WTC11 (cell line): ENCODE measurements at regions not wholly inside any gene's neighbourhood (a gene's known extent, or its start where the extent isn't known, plus 50 kb on each side); places are given as distances from the start of the nearest gene placed in this dataset.
A peak's percentile ranks its signal among the peaks of the same experiment; 100 is the strongest.

Experiments
- ATAC-seq: fragments of 200-7000 bp; cut with Tn5 transposase; 2 replicates; pipeline ENCODE4 v1.10.0; 2021; ENCODE audit warnings: mild to moderate bottlenecking, moderate library complexity
- CTCF ChIA-PET: fragments of 300-600 bp; sonication (Branson Sonifier 250); formaldehyde crosslinking; loops from one replicate; lab custom pipeline; 2021; ENCODE audit warnings: antibody characterized with exemption; lab: Charles Lee
- POLR2A ChIA-PET: fragments of 350-600 bp; sonication (Branson Sonifier 250); formaldehyde crosslinking; loops from one replicate; lab custom pipeline; 2021; ENCODE audit warnings: antibody characterized with exemption; lab: Charles Lee
- DNase-seq: peaks from one replicate; pipeline ENCODE4 v3.0.0; 2021; ENCODE audit warnings: low spot score
- H3K27ac Mint-ChIP-seq: 2 replicates; pipeline ENCODE4 v1.8.0; 2021; ENCODE audit warnings: mixed read lengths
- H3K27me3 Mint-ChIP-seq: 2 replicates; pipeline ENCODE4 v1.8.0; 2021; ENCODE audit warnings: low read depth, mild to moderate bottlenecking, moderate library complexity, mixed read lengths
- H3K36me3 Mint-ChIP-seq: 2 replicates; pipeline ENCODE4 v1.8.0; 2021; ENCODE audit warnings: mixed read lengths
- H3K4me1 Mint-ChIP-seq: 2 replicates; pipeline ENCODE4 v1.8.0; 2022; ENCODE audit warnings: mixed read lengths
- H3K4me3 Mint-ChIP-seq: 2 replicates; pipeline ENCODE4 v1.8.0; 2021; ENCODE audit warnings: mild to moderate bottlenecking, moderate library complexity, mixed read lengths
- H3K9me3 Mint-ChIP-seq: 2 replicates; pipeline ENCODE4 v1.8.0; 2021; ENCODE audit warnings: mixed read lengths
- ATF3 ChIP-seq: sonication (generic); formaldehyde crosslinking; conservative IDR thresholded peaks from 2 replicates; pipeline ENCODE4 v1.8.1; 2022; ENCODE audit warnings: mild to moderate bottlenecking, missing genetic modification reagents
- ATF6 ChIP-seq: sonication (generic); formaldehyde crosslinking; IDR thresholded peaks from 2 replicates; pipeline ENCODE4 v1.8.1; 2023; ENCODE audit warnings: mild to moderate bottlenecking, missing genetic modification reagents
- E2F1 ChIP-seq: sonication (generic); formaldehyde crosslinking; IDR thresholded peaks from 2 replicates; pipeline ENCODE4 v1.8.0; 2022; ENCODE audit warnings: mild to moderate bottlenecking, missing genetic modification reagents
- ERG ChIP-seq: fragments of 250-450 bp; sonication (Bioruptor Pico); IDR thresholded peaks from 2 replicates; pipeline ENCODE4 v1.8.0; 2021; ENCODE audit warnings: mild to moderate bottlenecking
- ESRRA ChIP-seq: sonication (generic); formaldehyde crosslinking; IDR thresholded peaks from 2 replicates; pipeline ENCODE4 v1.8.1; 2022; ENCODE audit warnings: mild to moderate bottlenecking, missing genetic modification reagents, borderline replicate concordance
- IRF1 ChIP-seq: sonication (generic); formaldehyde crosslinking; IDR thresholded peaks from 2 replicates; pipeline ENCODE4 v1.8.0; 2023; ENCODE audit warnings: missing genetic modification reagents
- KAT7 ChIP-seq: sonication (generic); formaldehyde crosslinking; IDR thresholded peaks from 2 replicates; pipeline ENCODE4 v1.8.1; 2023; ENCODE audit warnings: missing genetic modification reagents, mild to moderate bottlenecking, borderline replicate concordance
- NR2C2 ChIP-seq: sonication (generic); formaldehyde crosslinking; IDR thresholded peaks from 2 replicates; pipeline ENCODE4 v1.8.0; 2022; ENCODE audit warnings: mild to moderate bottlenecking, missing genetic modification reagents
- RELA ChIP-seq: sonication (generic); formaldehyde crosslinking; IDR thresholded peaks from 2 replicates; pipeline ENCODE4 v1.8.1; 2022; ENCODE audit warnings: missing genetic modification reagents, mild to moderate bottlenecking, borderline replicate concordance
- SOX15 ChIP-seq: fragments of 250-450 bp; sonication (Bioruptor Pico); IDR thresholded peaks from 2 replicates; pipeline ENCODE4 v1.9.0; 2021; ENCODE audit warnings: mild to moderate bottlenecking
- ZNF121 ChIP-seq: sonication (generic); formaldehyde crosslinking; IDR thresholded peaks from 2 replicates; pipeline ENCODE4 v1.8.0; 2023; ENCODE audit warnings: missing genetic modification reagents
- ZNF263 ChIP-seq: sonication (generic); formaldehyde crosslinking; IDR thresholded peaks from 2 replicates; pipeline ENCODE4 v1.8.1; 2022; ENCODE audit warnings: low read depth, mild to moderate bottlenecking, moderate library complexity, missing genetic modification reagents
- ZNF281 ChIP-seq: sonication (generic); formaldehyde crosslinking; IDR thresholded peaks from 2 replicates; pipeline ENCODE4 v1.8.0; 2023; ENCODE audit warnings: mild to moderate bottlenecking, missing genetic modification reagents
- ZNF423 ChIP-seq: fragments of 250-450 bp; sonication (Bioruptor Pico); IDR thresholded peaks from 2 replicates; pipeline ENCODE4 v2.1.2; 2022; ENCODE audit warnings: mild to moderate bottlenecking, moderate library complexity
- ZNF512 ChIP-seq: sonication (generic); formaldehyde crosslinking; IDR thresholded peaks from 2 replicates; pipeline ENCODE4 v1.8.1; 2022; ENCODE audit warnings: missing genetic modification reagents, borderline replicate concordance
- ZSCAN18 ChIP-seq: fragments of 250-450 bp; sonication (Bioruptor Pico); IDR thresholded peaks from 2 replicates; pipeline ENCODE4 v2.1.2; 2022; ENCODE audit warnings: mild to moderate bottlenecking, moderate library complexity

GRCh38 chr12:77328326-77328725, 263.0 kb upstream of the E2F7 start:
- Mint-ChIP-seq H3K4me3 (no peak overlapping the region), H3K9me3 (no peaks in the 10 kb centered on the region), H3K27ac (no peak overlapping the region), H3K4me1 (peaks cover 13% of the 10 kb centered on the region), H3K36me3 (no peaks in the 10 kb centered on the region), H3K27me3 (peaks cover 23% of the 10 kb centered on the region)
- no peak for DNase-seq
- ChIA-PET POLR2A (no interaction called here), CTCF (no interaction called here)
- ATAC-seq = no peak
- TF ChIP-seq RELA = no peak
- no peak for TF ChIP-seq ZNF121 (CRISPR knock-in tag)
- no peak for TF ChIP-seq IRF1 (CRISPR knock-in tag)
- TF ChIP-seq SOX15 (CRISPR knock-in tag) = no peak
- TF ChIP-seq E2F1 (CRISPR knock-in tag) = no peak
- TF ChIP-seq ZNF281 (CRISPR knock-in tag) = no peak
- TF ChIP-seq ZNF423 (CRISPR knock-in tag) = no peak
- TF ChIP-seq NR2C2 = no peak
- TF ChIP-seq ERG (CRISPR knock-in tag) = no peak
- TF ChIP-seq KAT7 (CRISPR knock-in tag) = no peak
- TF ChIP-seq ZSCAN18 (CRISPR knock-in tag) = no peak
- no peak for TF ChIP-seq ZNF263
- no peak for TF ChIP-seq ATF6
- no peak for TF ChIP-seq ATF3 (CRISPR knock-in tag)
- TF ChIP-seq ESRRA = no peak

- Mint-ChIP-seq H3K27me3 (peaks cover 25% of the 10 kb centered on the region), H3K36me3 (no peaks in the 10 kb centered on the region), H3K9me3 (no peaks in the 10 kb centered on the region), H3K27ac (no peak overlapping the region; the same call in 1 of the 2 replicates), H3K4me1 (peaks cover 13% of the 10 kb centered on the region), H3K4me3 (peak overlapping the region; percentile 93)
- CTCF ChIA-PET = interaction anchor here (0.6 to 1.1 kb wide), 3 partner anchors 173 to 368 kb away, joined by 3 to 7 read pairs (median 3); no protein-coding TSS in a partner anchor
- peak; percentile 54 for DNase-seq
- no peak for TF ChIP-seq E2F1 (CRISPR knock-in tag)
- 0 out of 2 replicates have a peak, but pooled peaks have one; percentile 48 for TF ChIP-seq ZNF512 (CRISPR knock-in tag)
- peak; percentile 69 for ATAC-seq
- POLR2A ChIA-PET = no interaction called here
Measured at GRCh38 chr12:77325511-77326236, 260.3 kb upstream of the E2F7 start.
